HL-60 (cell line): ENCODE measurements at regions not wholly inside any gene's neighbourhood (a gene's known extent, or its start where the extent isn't known, plus 50 kb on each side); places are given as distances from the start of the nearest gene placed in this dataset.

ENCODE experiments used
- DNase-seq, 2 experiments: peaks; one replicate each; pipeline ENCODE4 v3.0.0-alpha.2; 2010 to 2020; ENCODE audit warnings: low read depth in 1 of 2, low spot score in 1 of 2
- H3K27ac ChIP-seq: fragments of 250-450 bp; sonication (Bioruptor Pico); replicated peaks from 2 replicates; pipeline ENCODE4 v1.5.1; 2020; ENCODE audit warnings: mild to moderate bottlenecking, moderate library complexity
- H3K27me3 ChIP-seq: fragments of 250-450 bp; sonication (Bioruptor Pico); 2 replicates; pipeline ENCODE4 v1.5.1; 2021; ENCODE audit warnings: mild to moderate bottlenecking, moderate library complexity; ENCODE audit not compliant: insufficient read depth, poor library complexity, severe bottlenecking
- H3K4me3 ChIP-seq: replicated peaks from 2 replicates; pipeline ENCODE4 v1.5.1; 2011; ENCODE audit warnings: mild to moderate bottlenecking, control low read depth, low read length; ENCODE audit not compliant: insufficient read depth
- CTCF ChIP-seq: IDR thresholded peaks from one replicate; pipeline ENCODE4 v1.5.1; 2011; ENCODE audit warnings: low read length, control low read depth, inconsistent platforms; ENCODE audit not compliant: insufficient read depth
- GABPA ChIP-seq: IDR thresholded peaks from 2 replicates; pipeline ENCODE4 v1.6.1; 2012; ENCODE audit warnings: low read depth
- POLR2AphosphoS5 ChIP-seq: IDR thresholded peaks from 2 replicates; pipeline ENCODE4 v1.6.1; 2012; ENCODE audit warnings: low read depth
- REST ChIP-seq: IDR thresholded peaks from 2 replicates; pipeline ENCODE4 v1.6.1; 2012; ENCODE audit warnings: low read depth; ENCODE audit not compliant: insufficient replicate concordance
- SPI1 ChIP-seq: IDR thresholded peaks from 2 replicates; pipeline ENCODE4 v1.6.1; 2012; ENCODE audit warnings: low read depth, mild to moderate bottlenecking, borderline replicate concordance

GRCh38 chr18:68342039-68342659, 372.8 kb downstream of the TMX3 start:
- H3K27ac ChIP-seq: no peak overlapping the region
- no peaks in the 10 kb centered on the region for H3K27me3 ChIP-seq
- H3K4me3 ChIP-seq: no peak overlapping the region
- no peak for DNase-seq
- TF ChIP-seq POLR2AphosphoS5 (no peak), CTCF (no peak), GABPA (no peak), REST (no peak), SPI1 (no peak)

GRCh38 chr18:68340606-68341005, 374.3 kb downstream of the TMX3 start:
- H3K27ac ChIP-seq: no peak overlapping the region
- DNase-seq: no peak
- no peak overlapping the region for H3K4me3 ChIP-seq
- H3K27me3 ChIP-seq: no peaks in the 10 kb centered on the region
- TF ChIP-seq POLR2AphosphoS5 (no peak), REST (no peak), GABPA (no peak), CTCF (no peak), SPI1 (no peak)

GRCh38 chr18:68330658-68331057, 384.2 kb downstream of the TMX3 start:
- no peak for TF ChIP-seq REST
- TF ChIP-seq SPI1: no peak
- no peak for TF ChIP-seq POLR2AphosphoS5

More at GRCh38 chr18:68330658-68331057, 384.2 kb downstream of the TMX3 start:
- Histone ChIP-seq H3K27me3 (no peaks in the 10 kb centered on the region), H3K27ac (no peak overlapping the region), H3K4me3 (no peak overlapping the region)
- no peak for DNase-seq
